Effector memory CD8-positive, alpha-beta T cell (primary cell): ENCODE measurements at regions not wholly inside any gene's neighbourhood (a gene's known extent, or its start where the extent isn't known, plus 50 kb on each side); places are given as distances from the start of the nearest gene placed in this dataset.
A peak's percentile ranks its signal among the peaks of the same experiment; 100 is the strongest.
"Not testable (repeated sequence)": the region's sequence is repeated elsewhere in the genome, so short reads cannot be mapped to it uniquely, and the experiment has no call there.

Experiments used
- ATAC-seq: fragments of 150-1000 bp; cut with Tn5 transposase; replicated peaks from 2 replicates; pipeline ENCODE4 v1.10.0; 2021; ENCODE audit warnings: mild to moderate bottlenecking, moderate library complexity
- DNase-seq, 3 experiments: peaks; one replicate each; pipeline ENCODE4 v3.0.0; 2021
- H3K27ac Mint-ChIP-seq, 2 donors: one replicate each; pipeline ENCODE4 v1.8.0; 2022; ENCODE audit warnings: mild to moderate bottlenecking in 2 of 2, mixed read lengths in 2 of 2, moderate library complexity in 2 of 2
- H3K27me3 Mint-ChIP-seq, 2 donors: one replicate each; pipeline ENCODE4 v1.8.0; 2022; ENCODE audit warnings: mixed read lengths in 2 of 2
- H3K36me3 Mint-ChIP-seq: one replicate; pipeline ENCODE4 v1.8.0; 2022; ENCODE audit warnings: mild to moderate bottlenecking, moderate library complexity, mixed read lengths; ENCODE audit not compliant: insufficient read depth
- H3K4me1 Mint-ChIP-seq, 2 donors: one replicate each; pipeline ENCODE4 v1.8.0; 2022; ENCODE audit warnings: low read depth in 2 of 2, mixed read lengths in 2 of 2
- H3K4me3 Mint-ChIP-seq, 2 donors: one replicate each; pipeline ENCODE4 v1.8.0; 2022; ENCODE audit warnings: mild to moderate bottlenecking in 2 of 2, mixed read lengths in 2 of 2, moderate library complexity in 2 of 2
- H3K9me3 Mint-ChIP-seq, 2 donors: one replicate each; pipeline ENCODE4 v1.8.0; 2022; ENCODE audit warnings: mixed read lengths in 2 of 2

GRCh38 chr7:16255952-16256351 is 165.4 kb downstream of the CRPPA start:
- not testable (repeated sequence) for H3K4me3 Mint-ChIP-seq, H3K27ac Mint-ChIP-seq, H3K4me1 Mint-ChIP-seq, H3K36me3 Mint-ChIP-seq, H3K27me3 Mint-ChIP-seq, ATAC-seq, DNase-seq
- peaks cover 0 to 16% of the 10 kb centered on the region in 2 donors for H3K9me3 Mint-ChIP-seq

GRCh38 chr7:16250655-16251054 is 170.7 kb downstream of the CRPPA start:
- not testable (repeated sequence) for ATAC-seq, H3K27ac Mint-ChIP-seq, H3K36me3 Mint-ChIP-seq, H3K27me3 Mint-ChIP-seq, H3K4me1 Mint-ChIP-seq, DNase-seq, H3K4me3 Mint-ChIP-seq
- H3K9me3 Mint-ChIP-seq = peaks cover 0 to 16% of the 10 kb centered on the region in 2 donors

GRCh38 chr7:16249204-16249603 is 172.1 kb downstream of the CRPPA start:
- not testable (repeated sequence) for H3K27ac Mint-ChIP-seq, H3K36me3 Mint-ChIP-seq, ATAC-seq, H3K27me3 Mint-ChIP-seq, H3K4me1 Mint-ChIP-seq, DNase-seq, H3K4me3 Mint-ChIP-seq
- H3K9me3 Mint-ChIP-seq = peaks cover 0 to 16% of the 10 kb centered on the region in 2 donors

- not testable (repeated sequence) for H3K27ac Mint-ChIP-seq, H3K27me3 Mint-ChIP-seq, DNase-seq, ATAC-seq, H3K4me3 Mint-ChIP-seq, H3K4me1 Mint-ChIP-seq, H3K36me3 Mint-ChIP-seq
- H3K9me3 Mint-ChIP-seq = peaks cover 0 to 16% of the 10 kb centered on the region in 2 donors
These were observed 172.8 kb downstream of the CRPPA start for GRCh38 chr7:16248556-16248955.

GRCh38 chr7:16244469-16244868 is 176.9 kb downstream of the CRPPA start:
- Mint-ChIP-seq H3K27me3 (no peaks in the 10 kb centered on the region), H3K27ac (no peak overlapping the region), H3K36me3 (no peaks in the 10 kb centered on the region), H3K9me3 (no peaks in the 10 kb centered on the region), H3K4me1 (peaks cover 0 to 3% of the 10 kb centered on the region in 2 donors), H3K4me3 (no peak overlapping the region)
- ATAC-seq (no peak), DNase-seq (no peak)

DNA sequence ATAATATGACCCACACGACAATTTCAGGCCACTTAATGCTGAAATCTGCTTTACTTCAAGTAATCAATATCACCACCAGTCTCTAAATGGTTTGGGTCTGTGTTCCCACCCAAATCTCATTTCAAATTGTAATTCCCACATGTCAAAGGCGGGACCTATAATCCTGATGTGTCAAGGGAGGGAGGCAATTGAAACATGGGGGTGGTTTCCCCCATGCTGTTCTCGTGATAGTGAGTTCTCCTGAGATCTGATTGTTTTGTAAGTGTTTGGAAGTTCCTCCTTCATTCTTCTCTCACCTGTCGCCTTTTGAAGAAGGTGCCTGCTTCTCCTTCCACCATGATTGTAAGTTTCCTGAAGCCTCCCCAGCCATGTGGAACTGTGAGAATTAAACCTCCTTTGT is 178.4 kb downstream of the CRPPA start:
- no peak for ATAC-seq
- no peak overlapping the region for H3K27ac Mint-ChIP-seq
- H3K4me1 Mint-ChIP-seq = peaks cover 0 to 3% of the 10 kb centered on the region in 2 donors

DNA sequence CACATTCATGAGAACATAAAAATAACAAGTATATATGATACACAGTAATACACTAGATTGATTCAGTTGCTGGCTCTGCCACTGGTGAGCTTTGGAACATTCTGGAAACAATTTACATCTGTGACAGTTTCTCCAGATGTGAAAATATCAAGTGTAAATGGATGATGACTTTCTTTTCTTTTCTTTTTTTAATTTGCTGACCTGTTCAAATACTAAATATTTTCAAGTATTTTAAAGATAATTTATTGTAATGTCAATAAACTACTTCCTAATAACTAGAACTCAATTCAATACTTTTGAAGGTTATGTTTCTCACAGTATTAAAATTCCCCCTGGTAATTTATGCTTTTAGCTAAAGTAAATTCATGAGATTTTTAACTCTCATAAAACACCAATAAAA is 180.3 kb downstream of the CRPPA start:
- DNase-seq (no peak), ATAC-seq (no peak)
- Mint-ChIP-seq H3K4me3 (no peak overlapping the region), H3K36me3 (no peaks in the 10 kb centered on the region), H3K4me1 (no peaks in the 10 kb centered on the region), H3K27me3 (no peaks in the 10 kb centered on the region), H3K27ac (no peak overlapping the region), H3K9me3 (no peaks in the 10 kb centered on the region)

More for the DNA sequence above, 178.4 kb downstream of the CRPPA start:
- Mint-ChIP-seq H3K9me3 (no peaks in the 10 kb centered on the region), H3K36me3 (no peaks in the 10 kb centered on the region), H3K27me3 (no peaks in the 10 kb centered on the region), H3K4me3 (no peak overlapping the region)
- DNase-seq = no peak

- Mint-ChIP-seq H3K27ac (no peak overlapping the region), H3K4me3 (no peak overlapping the region), H3K27me3 (no peaks in the 10 kb centered on the region), H3K4me1 (no peaks in the 10 kb centered on the region), H3K9me3 (no peaks in the 10 kb centered on the region), H3K36me3 (no peaks in the 10 kb centered on the region)
- ATAC-seq = no peak
- no peak for DNase-seq
These were observed 185.0 kb downstream of the CRPPA start for GRCh38 chr7:16236381-16236780.

DNA sequence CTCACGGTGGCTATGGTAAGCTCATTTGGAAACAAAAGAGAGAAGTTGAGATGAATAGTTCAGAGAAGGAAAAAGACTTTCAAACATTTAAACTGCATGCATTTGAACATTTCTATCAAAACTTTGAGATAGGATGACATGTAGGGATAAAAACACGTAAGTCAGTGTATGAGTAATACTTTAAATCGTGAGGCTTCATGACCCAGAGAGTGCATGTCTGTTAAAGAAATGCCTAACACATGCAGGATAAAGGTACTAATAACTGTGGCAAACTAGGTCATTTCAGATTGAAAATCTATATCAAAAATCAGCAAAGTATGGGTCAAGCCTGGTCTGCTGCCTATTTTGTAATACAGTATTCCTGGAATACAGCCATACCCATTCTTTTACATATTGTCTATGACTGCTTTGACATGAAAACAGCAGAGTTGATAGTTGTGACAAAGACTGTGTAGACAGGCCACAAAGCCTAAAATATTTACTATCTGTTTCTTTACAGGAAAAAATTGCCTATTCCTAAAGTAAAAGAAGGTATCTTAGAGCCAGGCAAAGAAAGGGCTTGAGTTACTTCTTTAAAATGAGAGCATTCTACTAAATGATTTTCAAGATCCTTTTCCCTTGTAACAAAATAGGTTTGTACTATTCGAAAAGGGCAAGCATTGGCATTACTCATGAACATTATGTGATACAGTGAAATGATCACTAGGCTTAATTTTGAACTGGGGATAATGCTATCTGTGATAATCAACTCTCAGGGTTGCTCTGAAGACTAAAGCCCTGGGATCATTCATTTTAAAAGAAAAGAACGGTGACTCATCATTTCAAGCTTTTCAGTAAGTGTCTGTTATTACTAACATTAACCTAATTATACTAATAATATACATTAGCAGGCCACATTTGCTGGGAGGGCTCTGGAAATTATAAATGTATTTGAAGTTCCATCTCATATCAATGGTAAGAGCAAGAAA is 185.9 kb downstream of the CRPPA start:
- no peak for ATAC-seq
- H3K9me3 Mint-ChIP-seq = peaks cover 3 to 4% of the 10 kb centered on the region in 2 donors
- H3K4me1 Mint-ChIP-seq = no peaks in the 10 kb centered on the region
- DNase-seq = no peak
- H3K4me3 Mint-ChIP-seq = no peak overlapping the region
- H3K27ac Mint-ChIP-seq = no peak overlapping the region
- H3K36me3 Mint-ChIP-seq = no peaks in the 10 kb centered on the region
- no peaks in the 10 kb centered on the region for H3K27me3 Mint-ChIP-seq

- Mint-ChIP-seq H3K36me3 (no peaks in the 10 kb centered on the region), H3K4me1 (no peaks in the 10 kb centered on the region), H3K27me3 (no peaks in the 10 kb centered on the region), H3K9me3 (peaks cover 9 to 12% of the 10 kb centered on the region in 2 donors), H3K4me3 (no peak overlapping the region), H3K27ac (no peak overlapping the region)
- ATAC-seq (no peak), DNase-seq (no peak)
These were observed 186.7 kb downstream of the CRPPA start for GRCh38 chr7:16234493-16235146.

DNA sequence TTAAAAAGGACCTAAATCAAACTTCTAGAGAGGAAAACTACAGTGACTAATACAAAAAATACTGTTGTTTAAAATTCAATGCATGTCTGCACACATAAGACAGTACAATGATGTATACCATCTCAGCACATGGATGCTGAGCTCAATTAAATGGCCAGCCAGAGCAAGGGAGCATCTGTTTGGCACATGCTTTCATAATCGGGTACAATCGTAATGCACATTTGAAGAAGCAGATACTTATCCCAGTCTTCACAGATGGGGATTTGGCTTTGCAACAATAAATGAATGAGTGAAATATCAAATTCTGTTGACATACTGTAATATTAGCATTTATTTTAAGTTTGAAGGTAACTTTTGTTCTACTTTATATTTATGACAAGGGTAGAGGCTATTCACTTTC is 187.8 kb downstream of the CRPPA start:
- peaks cover 9 to 20% of the 10 kb centered on the region in 2 donors for H3K9me3 Mint-ChIP-seq
- no peak overlapping the region for H3K4me3 Mint-ChIP-seq
- no peak for DNase-seq
- H3K27ac Mint-ChIP-seq = no peak overlapping the region
- ATAC-seq = no peak
- H3K4me1 Mint-ChIP-seq = no peaks in the 10 kb centered on the region
- H3K27me3 Mint-ChIP-seq = no peaks in the 10 kb centered on the region
- H3K36me3 Mint-ChIP-seq = no peaks in the 10 kb centered on the region

GRCh38 chr7:16232273-16232672 is 189.1 kb downstream of the CRPPA start:
- no peaks in the 10 kb centered on the region for H3K36me3 Mint-ChIP-seq
- no peak for DNase-seq
- H3K27me3 Mint-ChIP-seq = no peaks in the 10 kb centered on the region
- H3K4me1 Mint-ChIP-seq = no peaks in the 10 kb centered on the region
- H3K9me3 Mint-ChIP-seq = peaks cover 11 to 20% of the 10 kb centered on the region in 2 donors
- no peak overlapping the region for H3K4me3 Mint-ChIP-seq
- no peak overlapping the region for H3K27ac Mint-ChIP-seq
- no peak for ATAC-seq

GRCh38 chr7:16223963-16224707 is 197.2 kb downstream of the CRPPA start:
- Mint-ChIP-seq H3K4me1 (peaks cover 4 to 16% of the 10 kb centered on the region in 2 donors), H3K36me3 (no peaks in the 10 kb centered on the region), H3K27me3 (no peaks in the 10 kb centered on the region), H3K4me3 (peak overlapping the region; percentile 55 to 71), H3K27ac (no peak overlapping the region), H3K9me3 (peaks cover 2 to 3% of the 10 kb centered on the region in 2 donors)
- peak; percentile 22 to 47 (median 32) for DNase-seq
- peak; percentile 97 for ATAC-seq
